H1 (cell line): ENCODE measurements at regions not wholly inside any gene's neighbourhood (a gene's known extent, or its start where the extent isn't known, plus 50 kb on each side); places are given as distances from the start of the nearest gene placed in this dataset.

Experiments
- CTCF ChIA-PET: fragments of 300-600 bp; sonication (Branson Sonifier 250); formaldehyde crosslinking; loops from one replicate; lab custom pipeline; 2021; ENCODE audit not compliant: partially characterized antibody; lab: Charles Lee
- POLR2A ChIA-PET: fragments of 300-600 bp; sonication (Branson Sonifier 250); formaldehyde crosslinking; loops from one replicate; lab custom pipeline; 2021; ENCODE audit warnings: inconsistent platforms; ENCODE audit not compliant: partially characterized antibody; lab: Charles Lee
- DNase-seq, 2 experiments: peaks; one replicate each; pipeline versions ENCODE4 v3.0.0 to v3.0.0-alpha.2; 2010 to 2022; ENCODE audit warnings: low spot score in 2 of 2, low read depth in 1 of 2, mixed read lengths in 1 of 2
- FAIRE-seq: peaks from 2 replicates; lab custom pipeline; 2011; peaks lifted over from hg19 to GRCh38; lab: Jason Lieb, UNC
- H2AFZ ChIP-seq: 2 replicates; pipeline ENCODE4 v1.8.1; 2012; ENCODE audit warnings: low read length, inconsistent platforms
- H2AK5ac ChIP-seq: 2 replicates; pipeline ENCODE4 v1.6.1; 2013; ENCODE audit warnings: low read depth, low read length
- H2BK120ac ChIP-seq: replicated peaks from 2 replicates; pipeline ENCODE3; 2013; ENCODE audit warnings: low read depth, low read length, inconsistent platforms
- H2BK12ac ChIP-seq: 2 replicates; pipeline ENCODE4 v1.6.1; 2013; ENCODE audit warnings: low read depth, low read length
- H2BK15ac ChIP-seq: 2 replicates; pipeline ENCODE4 v1.6.1; 2013; ENCODE audit warnings: low read length
- H2BK20ac ChIP-seq: 2 replicates; pipeline ENCODE4 v1.6.1; 2013; ENCODE audit warnings: low read length
- H2BK5ac ChIP-seq: 2 replicates; pipeline ENCODE4 v1.6.1; 2013; ENCODE audit warnings: low read depth, low read length
- H3K14ac ChIP-seq: 2 replicates; pipeline ENCODE4 v1.6.1; 2013; ENCODE audit warnings: inconsistent platforms; ENCODE audit not compliant: insufficient read length
- H3K18ac ChIP-seq: 2 replicates; pipeline ENCODE4 v1.6.1; 2013; ENCODE audit warnings: low read length; ENCODE audit errors: extremely low read depth
- H3K23ac ChIP-seq: 2 replicates; pipeline ENCODE4 v1.6.1; 2013; ENCODE audit warnings: inconsistent platforms; ENCODE audit not compliant: insufficient read length
- H3K23me2 ChIP-seq: 2 replicates; pipeline ENCODE4 v1.6.1; 2013; ENCODE audit warnings: low read depth, low read length
- H3K27ac ChIP-seq: 2 replicates; pipeline ENCODE4 v1.6.1; 2011; ENCODE audit warnings: low read depth, low read length, inconsistent platforms
- H3K27me3 ChIP-seq, 4 experiments: replicated peaks in 1 of 4; 1 replicate in 1 of 4; 2 replicates in 3 of 4; pipeline versions ENCODE4 v1.6.1 to v1.8.1; 2011 to 2013; ENCODE audit warnings: low read length in 3 of 4, mild to moderate bottlenecking in 3 of 4, inconsistent platforms in 2 of 4, mixed read lengths in 2 of 4, moderate library complexity in 1 of 4; ENCODE audit not compliant: control insufficient read depth in 3 of 4, insufficient read depth in 3 of 4; ENCODE audit errors: extremely low read depth in 1 of 4
- H3K36me3 ChIP-seq, 4 experiments: 2 replicates each; pipeline versions ENCODE4 v1.6.1 to v1.8.1; 2011 to 2013; ENCODE audit warnings: mild to moderate bottlenecking in 4 of 4, low read length in 3 of 4, moderate library complexity in 2 of 4, control low read depth in 1 of 4, inconsistent platforms in 1 of 4; ENCODE audit not compliant: insufficient read depth in 4 of 4, control insufficient read depth in 2 of 4
- H3K4ac ChIP-seq: replicated peaks from 2 replicates; pipeline ENCODE3; 2013; ENCODE audit warnings: low read length, low read depth, mixed read lengths, inconsistent platforms; ENCODE audit not compliant: insufficient read length
- H3K4me1 ChIP-seq, 4 experiments: replicated peaks in 1 of 4; 1 replicate in 1 of 4; 2 replicates in 3 of 4; pipeline versions ENCODE4 v1.6.1 to v1.8.1; 2011 to 2013; ENCODE audit warnings: low read length in 3 of 4, inconsistent platforms in 2 of 4, mixed read lengths in 1 of 4; ENCODE audit not compliant: insufficient read depth in 4 of 4, control insufficient read depth in 3 of 4
- H3K4me2 ChIP-seq, 2 experiments: 2 replicates each; pipeline versions ENCODE4 v1.6.1 to v1.8.1; 2011 to 2013; ENCODE audit warnings: low read depth in 2 of 2, low read length in 2 of 2, control low read depth in 1 of 2, inconsistent platforms in 1 of 2, mild to moderate bottlenecking in 1 of 2; ENCODE audit not compliant: insufficient read depth in 1 of 2
- H3K4me3 ChIP-seq, 4 experiments: fragments of 200-600, 300-600 bp in 1 of 4; sonication (generic), shearing (Covaris generic), sonication (Bioruptor Twin) in 1 of 4; 2 replicates each; pipeline versions ENCODE4 v1.5.1 to v1.8.1; 2011 to 2016; ENCODE audit warnings: low read length in 4 of 4, low read depth in 3 of 4, control low read depth in 2 of 4, inconsistent platforms in 2 of 4, mild to moderate bottlenecking in 2 of 4, mixed read lengths in 1 of 4, moderate library complexity in 1 of 4; ENCODE audit not compliant: insufficient read depth in 2 of 4; ENCODE audit errors: extremely low read depth in 1 of 4
- H3K56ac ChIP-seq: replicated peaks from 2 replicates; pipeline ENCODE3; 2013; ENCODE audit warnings: low read depth, mild to moderate bottlenecking, mixed read lengths, low read length, inconsistent platforms; ENCODE audit not compliant: insufficient read length
- H3K79me1 ChIP-seq: 2 replicates; pipeline ENCODE4 v1.6.1; 2013; ENCODE audit warnings: low read depth, low read length, control low read depth
- H3K79me2 ChIP-seq, 2 experiments: 2 replicates each; pipeline versions ENCODE4 v1.6.1 to v1.8.1; 2012 to 2013; ENCODE audit warnings: low read length in 2 of 2, mild to moderate bottlenecking in 2 of 2, inconsistent platforms in 1 of 2; ENCODE audit not compliant: insufficient read depth in 2 of 2, control insufficient read depth in 1 of 2
- H3K9ac ChIP-seq, 4 experiments: replicated peaks in 1 of 4; 1 replicate in 1 of 4; 2 replicates in 3 of 4; pipeline versions ENCODE4 v1.6.1 to v1.8.1; 2011 to 2013; ENCODE audit warnings: low read depth in 3 of 4, low read length in 3 of 4, control low read depth in 2 of 4, mild to moderate bottlenecking in 2 of 4, moderate library complexity in 2 of 4, inconsistent platforms in 1 of 4; ENCODE audit errors: extremely low read depth in 1 of 4
- H3K9me3 ChIP-seq, 2 experiments: 2 replicates each; pipeline versions ENCODE4 v1.6.1 to v1.8.1; 2012 to 2013; ENCODE audit warnings: mild to moderate bottlenecking in 2 of 2, moderate library complexity in 2 of 2, control low read depth in 1 of 2, inconsistent platforms in 1 of 2, low read depth in 1 of 2, low read length in 1 of 2, mixed read lengths in 1 of 2; ENCODE audit not compliant: insufficient read depth in 2 of 2
- H4K20me1 ChIP-seq, 2 experiments: replicated peaks in 1 of 2; 2 replicates each; pipeline versions ENCODE3 to v1.8.1; 2011 to 2013; ENCODE audit warnings: inconsistent platforms in 2 of 2, low read length in 2 of 2, mild to moderate bottlenecking in 1 of 2; ENCODE audit not compliant: insufficient read depth in 2 of 2, control insufficient read depth in 1 of 2
- H4K5ac ChIP-seq: 2 replicates; pipeline ENCODE4 v1.6.1; 2013; ENCODE audit warnings: low read length, low read depth, mixed read lengths, inconsistent platforms; ENCODE audit not compliant: insufficient read length
- H4K8ac ChIP-seq: 2 replicates; pipeline ENCODE4 v1.8.0; 2013; ENCODE audit warnings: mild to moderate bottlenecking, moderate library complexity, low read length, inconsistent platforms; ENCODE audit not compliant: insufficient read depth; ENCODE audit errors: extremely low read depth
- H4K91ac ChIP-seq: replicated peaks from 2 replicates; pipeline ENCODE3; 2013; ENCODE audit warnings: low read length, mixed read lengths, inconsistent platforms; ENCODE audit not compliant: insufficient read length
- BRCA1 ChIP-seq: IDR thresholded peaks from 2 replicates; pipeline ENCODE4 v1.6.1; 2012; ENCODE audit warnings: low read depth, low read length, improper control_type of control experiment
- EGR1 ChIP-seq: IDR thresholded peaks from 2 replicates; pipeline ENCODE4 v1.6.1; 2011; ENCODE audit warnings: low read depth, low read length, borderline replicate concordance
- EP300 ChIP-seq, 2 experiments: IDR thresholded peaks; 1 replicate in 1 of 2; 2 replicates in 1 of 2; pipeline ENCODE4 v1.6.1; 2011 to 2012; ENCODE audit warnings: low read depth in 2 of 2, low read length in 2 of 2, mild to moderate bottlenecking in 2 of 2, borderline replicate concordance in 1 of 2, inconsistent platforms in 1 of 2, moderate library complexity in 1 of 2
- FOSL1 ChIP-seq: IDR thresholded peaks from 2 replicates; pipeline ENCODE4 v1.6.1; 2011; ENCODE audit warnings: mild to moderate bottlenecking, low read depth, low read length, moderate library complexity; ENCODE audit not compliant: insufficient read depth
- POLR2AphosphoS5 ChIP-seq: IDR thresholded peaks from 2 replicates; pipeline ENCODE4 v1.6.1; 2011; ENCODE audit warnings: low read depth, low read length
- RFX5 ChIP-seq: IDR thresholded peaks from 2 replicates; pipeline ENCODE4 v1.6.1; 2011; ENCODE audit warnings: low read depth, low read length, improper control_type of control experiment, borderline replicate concordance
- RXRA ChIP-seq: IDR thresholded peaks from 2 replicates; pipeline ENCODE4 v1.6.1; 2011; ENCODE audit warnings: low read depth, mild to moderate bottlenecking, low read length, moderate library complexity; ENCODE audit not compliant: insufficient read depth
- YY1 ChIP-seq: IDR thresholded peaks from 2 replicates; pipeline ENCODE4 v1.6.1; 2011; ENCODE audit warnings: low read depth, mild to moderate bottlenecking, low read length
- WGBS, 2 experiments: shearing (Covaris generic) in 1 of 2; methylation state at CpG; one replicate each; pipeline versions ENCODE4 v1.1.6 to v1.1.7; 2013 to 2015; ENCODE audit warnings: low lambda C conversion rate in 2 of 2, mixed read lengths in 2 of 2, inconsistent platforms in 1 of 2, low coverage in 1 of 2, missing lambda C conversion rate in 1 of 2; ENCODE audit not compliant: insufficient replicate concordance in 2 of 2, insufficient coverage in 1 of 2, insufficient read length in 1 of 2; ENCODE audit errors: extremely low coverage in 1 of 2, missing lambda C conversion rate in 1 of 2; 5-methylcytosine and 5-hydroxymethylcytosine counted together

GRCh38 chr6:11486051-11486450 is 51.5 kb upstream of the TMEM170B start:
- Histone ChIP-seq H3K23me2 (peaks cover 2% of the 10 kb centered on the region; the same call in 1 of the 2 replicates), H2BK12ac (no peak overlapping the region), H3K79me2 (no peaks in the 10 kb centered on the region; a peak in 1 of 4 replicates), H4K20me1 (peaks cover 0 to 2% of the 10 kb centered on the region in 2 experiments), H3K79me1 (no peaks in the 10 kb centered on the region), H2BK20ac (no peak overlapping the region), H3K4me1 (peaks cover 0 to 3% (median 0%) of the 10 kb centered on the region in 4 experiments; a peak in 1 of 7 replicates), H3K18ac (no peak overlapping the region), H4K5ac (no peak overlapping the region), H3K27me3 (no peaks in the 10 kb centered on the region), H2AK5ac (no peak overlapping the region), H2BK120ac (no peak overlapping the region), H4K91ac (no peak overlapping the region), H4K8ac (no peak overlapping the region), H3K23ac (no peak overlapping the region), H3K4ac (no peak overlapping the region), H3K9ac (no peak overlapping the region), H3K14ac (no peak overlapping the region), H3K4me2 (no peak overlapping the region), H3K36me3 (peaks cover 0 to 2% (median 0%) of the 10 kb centered on the region in 4 experiments; a peak in 1 of 8 replicates), H3K56ac (no peak overlapping the region), H2AFZ (no peak overlapping the region), H3K4me3 (no peak overlapping the region), H2BK5ac (no peak overlapping the region), H2BK15ac (no peak overlapping the region), H3K9me3 (no peaks in the 10 kb centered on the region), H3K27ac (no peak overlapping the region)
- FAIRE-seq (no peak), DNase-seq (no peak)
- POLR2A ChIA-PET: no interaction called here
- CTCF ChIA-PET: interaction anchor here (0.7 to 2.5 kb wide), 4 partner anchors 10 to 342 kb away, joined by 3 to 18 read pairs (median 4); no protein-coding TSS in a partner anchor
- WGBS, 2 experiments: 82% methylated on average over 2 of the region's 2 CpGs; no CpG with 5 or more reads in 1 of the 2 experiments
- no peak for TF ChIP-seq BRCA1
- TF ChIP-seq FOSL1: no peak
- TF ChIP-seq EGR1: no peak
- no peak for TF ChIP-seq EP300 (IDR thresholded peaks at IDR 0.05; ENCODE audit: borderline replicate concordance in 1 of 2, low read depth in 2 of 2, low read length in 2 of 2)
- TF ChIP-seq RXRA: no peak
- no peak for TF ChIP-seq POLR2AphosphoS5
- no peak for TF ChIP-seq RFX5
- TF ChIP-seq YY1: no peak
